NCI-H345 treated with DMSO at 0.1 percent for 48 hours (cell line): ENCODE measurements at regions not wholly inside any gene's neighbourhood (a gene's known extent, or its start where the extent isn't known, plus 50 kb on each side); places are given as distances from the start of the nearest gene placed in this dataset.

ENCODE experiments used
- DNase-seq: peaks from one replicate; lab custom pipeline; 2025; ENCODE audit not compliant: unreplicated experiment; lab: John Stamatoyannopoulos, UW

- DNase-seq = no peak
These were observed 448.4 kb downstream of the COG6 start for GRCh38 chr13:40103864-40104263.

GRCh38 chr13:40105231-40105630 is 449.8 kb downstream of the COG6 start:
- DNase-seq = no peak

- no peak for DNase-seq
These were observed 453.9 kb downstream of the COG6 start for GRCh38 chr13:40109351-40109844.

DNA sequence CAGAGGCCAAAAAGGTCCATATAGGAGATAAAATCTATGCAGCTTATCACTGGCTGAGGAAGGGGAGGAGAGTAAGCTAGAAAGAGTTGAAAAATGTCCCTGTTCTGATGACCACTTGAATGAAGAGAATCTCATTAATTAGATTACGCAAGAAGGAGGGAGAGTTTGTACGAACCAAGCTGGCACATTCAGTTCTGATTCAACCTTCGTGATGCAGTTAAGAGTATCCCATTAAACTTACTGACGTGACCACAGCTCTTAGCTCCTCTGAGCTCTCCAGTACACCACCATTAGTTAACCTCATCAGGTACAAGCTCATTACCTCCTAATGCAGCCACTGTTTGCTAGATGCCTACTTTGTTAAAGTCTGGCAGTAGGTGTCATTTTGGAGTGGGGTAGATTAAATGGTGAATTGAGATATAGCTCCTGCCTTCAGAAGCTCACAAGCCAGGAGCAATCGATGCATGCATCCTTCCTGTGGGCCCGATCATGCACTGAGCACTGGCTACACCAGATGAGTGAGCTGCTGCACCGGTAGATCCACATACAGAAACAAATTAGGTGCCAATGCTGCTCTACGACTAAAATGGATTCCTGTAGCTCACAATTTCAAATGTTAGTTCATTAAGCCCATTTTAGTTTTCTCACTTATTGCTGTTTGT is 458.3 kb downstream of the COG6 start:
- no peak for DNase-seq

- DNase-seq = no peak
These were observed 458.9 kb downstream of the COG6 start for GRCh38 chr13:40114305-40114896.

GRCh38 chr13:40115426-40115825 is 460.0 kb downstream of the COG6 start:
- DNase-seq = no peak

- DNase-seq = no peak
These were observed 460.5 kb downstream of the COG6 start for GRCh38 chr13:40116008-40116407.

DNA sequence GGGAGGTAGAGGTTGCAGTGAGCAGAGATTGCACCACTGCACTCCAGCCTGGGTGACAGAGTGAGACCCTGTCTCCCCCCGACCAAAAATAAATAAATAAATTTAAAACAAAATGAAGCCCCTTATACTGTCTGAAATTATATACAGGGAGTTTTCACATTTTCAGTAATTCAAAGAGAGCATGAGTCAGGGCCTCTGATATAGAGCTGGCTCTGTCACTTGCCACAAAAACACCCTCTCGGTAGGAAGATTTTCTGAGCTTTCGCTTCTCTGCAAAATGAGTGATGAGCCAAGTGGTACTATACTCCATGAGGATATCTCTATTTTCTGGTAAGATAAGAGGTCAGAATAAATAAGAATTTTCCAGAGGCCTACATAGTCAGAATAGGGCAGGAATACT is 462.9 kb downstream of the COG6 start:
- no peak for DNase-seq

DNA sequence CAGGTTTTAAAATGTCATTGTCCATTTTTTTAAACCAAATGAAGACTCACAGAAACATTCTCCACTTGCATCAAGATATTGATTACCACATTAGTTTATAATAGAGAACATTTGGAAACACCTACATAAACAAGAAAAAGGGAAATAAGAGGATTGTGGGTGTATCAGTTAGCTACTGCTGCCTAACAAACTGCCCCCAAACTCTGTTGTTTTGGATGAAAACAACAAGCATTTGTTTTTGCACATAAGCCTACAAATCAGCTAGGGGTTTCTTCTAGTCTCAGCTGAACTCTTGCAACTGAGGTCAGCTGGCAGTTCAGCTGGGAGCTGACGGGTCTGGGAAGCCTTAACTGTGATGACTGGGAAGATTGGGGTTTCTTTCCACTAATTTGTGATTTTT is 464.4 kb downstream of the COG6 start:
- DNase-seq = no peak

- no peak for DNase-seq
These were observed 464.8 kb downstream of the COG6 start for GRCh38 chr13:40120288-40120687.

DNA sequence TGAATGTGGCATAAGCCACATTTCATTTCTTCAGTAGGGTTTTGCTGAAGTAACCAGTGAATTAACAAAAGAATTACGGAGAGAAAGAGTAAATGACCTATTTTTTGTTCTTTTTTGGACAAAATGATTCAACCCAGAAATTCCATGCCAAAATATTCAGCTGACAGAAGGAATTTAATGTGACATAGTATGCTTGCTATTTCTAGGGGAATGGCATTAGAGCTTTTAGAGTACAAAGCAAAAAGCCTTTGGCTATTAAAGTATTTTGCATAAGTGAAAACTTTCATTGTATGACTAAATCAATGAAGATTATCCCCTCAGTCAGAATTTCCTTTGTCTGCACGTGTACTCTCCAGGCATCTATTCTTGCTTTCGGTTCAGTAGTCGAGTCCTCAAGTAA is 465.3 kb downstream of the COG6 start:
- no peak for DNase-seq

DNA sequence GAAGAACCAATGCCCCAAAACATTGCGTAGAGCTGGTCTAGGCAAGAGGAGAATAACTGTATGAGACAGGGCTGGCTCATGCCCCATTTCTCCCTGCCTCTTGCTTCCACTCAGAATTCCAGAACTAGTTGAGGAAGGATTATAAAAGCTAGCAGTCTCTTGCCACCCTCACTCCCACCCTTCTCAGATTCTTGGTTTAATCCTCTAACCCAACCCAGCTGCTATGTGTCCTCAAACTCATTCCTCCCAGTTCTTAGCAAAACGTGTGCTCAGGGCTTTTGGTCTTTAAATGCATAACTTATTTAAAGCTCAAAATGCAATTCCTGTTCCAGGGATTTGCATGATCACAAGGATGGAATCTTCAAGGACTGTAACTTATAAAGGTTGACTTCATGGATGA is 466.3 kb downstream of the COG6 start:
- no peak for DNase-seq

- DNase-seq = no peak
These were observed 468.6 kb downstream of the COG6 start for GRCh38 chr13:40123962-40124632.

GRCh38 chr13:40124633-40125015 is 469.2 kb downstream of the COG6 start:
- DNase-seq = no peak

DNA sequence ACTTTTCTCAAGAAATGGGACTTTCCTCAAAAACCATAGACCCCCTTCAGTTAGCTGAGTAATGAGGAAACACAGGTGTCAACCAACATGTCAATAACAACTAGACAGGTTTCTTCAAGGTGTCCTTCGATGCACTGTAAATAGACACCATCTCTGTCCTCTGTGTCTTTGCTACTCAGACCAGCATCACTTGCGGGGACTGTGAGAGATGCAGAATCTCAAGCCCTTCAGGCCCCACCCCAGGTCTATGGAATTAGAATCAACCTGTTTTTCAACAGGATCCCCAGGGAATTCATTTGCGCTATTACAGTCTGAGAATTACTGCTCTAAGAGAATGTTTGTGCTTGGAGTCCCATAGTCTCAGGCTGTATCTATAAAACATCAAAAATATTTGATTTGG is 469.9 kb downstream of the COG6 start:
- DNase-seq = no peak

DNA sequence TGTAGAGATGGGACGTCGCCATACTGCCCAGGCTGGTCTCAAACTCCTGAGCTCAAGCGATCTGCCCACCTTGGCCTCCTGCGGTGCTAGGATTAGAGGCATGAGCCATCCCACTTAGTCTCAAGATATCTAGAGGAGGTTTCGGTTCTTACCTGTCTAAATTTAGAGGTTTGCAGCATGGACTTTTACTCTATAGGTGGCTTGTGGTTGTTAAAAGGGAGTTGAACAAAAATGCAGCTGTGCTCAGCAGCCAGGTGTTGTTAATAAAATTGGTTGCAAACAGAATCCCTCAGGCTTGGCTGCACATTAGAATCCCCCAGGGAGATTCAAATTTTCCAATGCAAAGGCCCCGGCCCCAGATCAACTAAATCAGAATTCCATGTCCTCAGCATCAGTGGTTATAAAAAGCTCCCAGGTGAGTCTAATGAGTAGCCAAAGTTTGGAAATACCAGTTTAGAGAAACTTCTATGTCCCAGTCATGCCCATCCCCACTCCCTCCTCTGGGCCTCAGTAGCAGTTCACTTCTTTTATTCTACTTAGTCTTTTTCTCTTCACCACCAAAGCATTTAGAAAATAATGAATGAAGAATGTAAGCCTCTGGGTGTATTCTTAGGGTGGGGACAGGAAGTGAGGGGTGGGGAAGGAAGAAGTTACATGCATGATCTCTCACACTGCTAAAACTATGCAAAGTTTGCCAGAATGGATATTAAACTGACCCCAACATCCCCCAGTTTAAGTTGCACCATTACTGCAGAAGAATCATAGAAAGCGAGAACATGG is 471.0 kb downstream of the COG6 start:
- DNase-seq = no peak

DNA sequence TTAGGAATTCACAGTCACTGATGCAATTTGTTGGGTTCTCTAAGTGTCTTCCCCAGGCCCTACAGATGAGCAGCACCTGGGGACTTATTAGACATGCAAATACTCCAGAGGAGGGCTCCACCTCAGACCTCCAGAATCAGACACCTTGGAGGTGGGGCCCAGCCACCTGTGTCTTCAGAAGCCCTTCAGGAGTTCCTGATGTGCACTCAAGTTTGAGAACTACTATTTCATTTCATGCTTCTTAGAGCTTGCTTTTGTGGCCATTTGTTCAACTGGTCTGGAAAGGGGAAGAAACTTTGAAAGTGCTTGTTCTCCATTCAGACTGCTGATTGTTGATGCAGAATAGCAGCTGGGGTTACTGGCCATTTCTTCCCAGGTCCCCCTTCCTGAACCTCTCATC is 472.0 kb downstream of the COG6 start:
- no peak for DNase-seq

- no peak for DNase-seq
These were observed 472.5 kb downstream of the COG6 start for GRCh38 chr13:40127925-40128324.

DNA sequence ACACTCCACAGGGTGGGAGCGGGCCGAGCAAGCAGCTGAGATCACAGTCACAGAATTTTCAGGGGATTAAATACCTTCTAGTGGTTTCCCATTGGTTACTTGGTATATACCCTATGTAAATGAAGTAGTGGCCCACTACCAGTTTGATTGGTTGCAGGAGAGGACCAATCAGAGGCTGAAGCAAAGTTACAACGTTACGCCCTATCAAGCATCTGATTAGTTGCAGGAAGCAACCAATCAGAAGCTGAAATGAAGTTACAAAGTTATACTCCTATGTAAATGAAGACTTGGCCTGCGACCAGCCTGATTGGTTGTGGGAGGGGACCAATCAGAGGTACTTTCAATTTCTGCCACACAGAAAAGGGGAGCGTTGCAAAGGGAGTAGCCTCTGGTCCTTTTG is 474.0 kb downstream of the COG6 start:
- no peak for DNase-seq

- DNase-seq = no peak
These were observed 475.6 kb downstream of the COG6 start for GRCh38 chr13:40130871-40131636.

DNA sequence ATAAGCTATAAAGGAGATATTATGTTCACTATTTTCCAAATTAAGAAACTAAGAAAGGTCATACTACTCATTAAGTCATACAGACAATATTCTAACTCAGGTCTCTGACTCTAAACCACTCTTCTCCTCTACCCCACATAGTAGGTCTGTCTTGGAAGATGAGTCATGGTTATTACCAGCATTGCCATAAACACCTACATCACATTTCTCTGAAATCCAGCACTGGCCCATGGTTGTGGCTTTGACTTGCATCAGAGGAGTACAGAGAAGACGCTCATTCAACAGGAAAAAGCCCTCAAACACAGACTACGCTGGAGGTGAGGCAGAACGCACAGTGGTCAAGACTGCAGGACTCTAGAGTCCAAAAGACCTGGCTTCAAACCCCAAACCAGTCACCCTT is 476.8 kb downstream of the COG6 start:
- no peak for DNase-seq
